ENCODE measurements at regions not wholly inside any gene's neighbourhood (a gene's known extent, or its start where the extent isn't known, plus 50 kb on each side); places are given as distances from the start of the nearest gene placed in this dataset.

GRCh38 chr15:47588958-47589357 lies 128.3 kb upstream of the SEMA6D start:
- TF ChIP-seq, protein P1, sequence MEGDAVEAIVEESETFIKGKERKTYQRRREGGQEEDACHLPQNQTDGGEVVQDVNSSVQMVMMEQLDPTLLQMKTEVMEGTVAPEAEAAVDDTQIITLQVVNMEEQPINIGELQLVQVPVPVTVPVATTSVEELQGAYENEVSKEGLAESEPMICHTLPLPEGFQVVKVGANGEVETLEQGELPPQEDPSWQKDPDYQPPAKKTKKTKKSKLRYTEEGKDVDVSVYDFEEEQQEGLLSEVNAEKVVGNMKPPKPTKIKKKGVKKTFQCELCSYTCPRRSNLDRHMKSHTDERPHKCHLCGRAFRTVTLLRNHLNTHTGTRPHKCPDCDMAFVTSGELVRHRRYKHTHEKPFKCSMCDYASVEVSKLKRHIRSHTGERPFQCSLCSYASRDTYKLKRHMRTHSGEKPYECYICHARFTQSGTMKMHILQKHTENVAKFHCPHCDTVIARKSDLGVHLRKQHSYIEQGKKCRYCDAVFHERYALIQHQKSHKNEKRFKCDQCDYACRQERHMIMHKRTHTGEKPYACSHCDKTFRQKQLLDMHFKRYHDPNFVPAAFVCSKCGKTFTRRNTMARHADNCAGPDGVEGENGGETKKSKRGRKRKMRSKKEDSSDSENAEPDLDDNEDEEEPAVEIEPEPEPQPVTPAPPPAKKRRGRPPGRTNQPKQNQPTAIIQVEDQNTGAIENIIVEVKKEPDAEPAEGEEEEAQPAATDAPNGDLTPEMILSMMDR (IDR thresholded peaks at IDR 0.05): no peak
- TF ChIP-seq POLR2A (IDR thresholded peaks at IDR 0.05): no peak

Measured in adrenal gland (tissue), 5 donors.